GM06990 (cell line): ENCODE measurements at regions not wholly inside any gene's neighbourhood (a gene's known extent, or its start where the extent isn't known, plus 50 kb on each side); places are given as distances from the start of the nearest gene placed in this dataset.

Experiments used
- DNase-seq: peaks from one replicate; pipeline ENCODE4 v3.0.0-alpha.2; 2011; ENCODE audit not compliant: insufficient read length; ENCODE audit errors: extremely low read depth
- H3K27me3 ChIP-seq: replicated peaks from 2 replicates; pipeline ENCODE4 v1.6.0; 2011; ENCODE audit warnings: low read length; ENCODE audit not compliant: control insufficient read depth, insufficient read depth
- H3K36me3 ChIP-seq: 2 replicates; pipeline ENCODE4 v1.5.1; 2011; ENCODE audit warnings: low read length; ENCODE audit not compliant: control insufficient read depth, insufficient read depth
- H3K4me3 ChIP-seq: replicated peaks from 2 replicates; pipeline ENCODE4 v1.5.1; 2011; ENCODE audit warnings: low read depth, mild to moderate bottlenecking, control low read depth, low read length
- TF ChIP-seq, protein P1 (sequence below): IDR thresholded peaks from 2 replicates; pipeline ENCODE4 v1.5.1; 2011; ENCODE audit warnings: low read length, control low read depth, mild to moderate bottlenecking, inconsistent platforms; ENCODE audit not compliant: insufficient read depth, poor library complexity, severe bottlenecking

DNA sequence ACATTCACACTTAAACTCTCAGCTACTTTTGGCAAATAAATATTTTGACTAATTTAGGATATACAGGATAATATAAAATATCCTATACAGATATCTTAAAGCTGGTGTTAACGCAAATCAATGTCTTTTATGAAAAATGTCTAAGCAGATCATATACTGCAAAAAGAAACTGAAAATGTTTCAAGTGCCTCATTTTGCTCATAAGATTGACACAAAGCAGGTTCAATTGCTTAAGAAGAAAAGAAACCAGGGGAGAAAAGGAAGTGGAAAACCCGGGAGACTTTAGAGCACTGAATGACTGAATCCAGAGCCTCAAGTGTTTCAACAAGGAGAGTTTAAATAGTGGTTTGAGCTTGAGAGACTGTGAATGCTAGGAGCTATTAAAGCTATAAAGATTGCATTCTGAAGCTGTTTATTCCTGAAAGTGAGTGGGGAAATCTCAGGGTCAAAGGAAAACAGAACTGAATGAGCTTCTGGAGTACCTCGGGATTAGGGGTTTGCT lies 1943.0 kb downstream of the MRPL39 start:
- H3K4me3 ChIP-seq, result no peak overlapping the region
- H3K27me3 ChIP-seq, result no peaks in the 10 kb centered on the region
- TF ChIP-seq, protein P1, sequence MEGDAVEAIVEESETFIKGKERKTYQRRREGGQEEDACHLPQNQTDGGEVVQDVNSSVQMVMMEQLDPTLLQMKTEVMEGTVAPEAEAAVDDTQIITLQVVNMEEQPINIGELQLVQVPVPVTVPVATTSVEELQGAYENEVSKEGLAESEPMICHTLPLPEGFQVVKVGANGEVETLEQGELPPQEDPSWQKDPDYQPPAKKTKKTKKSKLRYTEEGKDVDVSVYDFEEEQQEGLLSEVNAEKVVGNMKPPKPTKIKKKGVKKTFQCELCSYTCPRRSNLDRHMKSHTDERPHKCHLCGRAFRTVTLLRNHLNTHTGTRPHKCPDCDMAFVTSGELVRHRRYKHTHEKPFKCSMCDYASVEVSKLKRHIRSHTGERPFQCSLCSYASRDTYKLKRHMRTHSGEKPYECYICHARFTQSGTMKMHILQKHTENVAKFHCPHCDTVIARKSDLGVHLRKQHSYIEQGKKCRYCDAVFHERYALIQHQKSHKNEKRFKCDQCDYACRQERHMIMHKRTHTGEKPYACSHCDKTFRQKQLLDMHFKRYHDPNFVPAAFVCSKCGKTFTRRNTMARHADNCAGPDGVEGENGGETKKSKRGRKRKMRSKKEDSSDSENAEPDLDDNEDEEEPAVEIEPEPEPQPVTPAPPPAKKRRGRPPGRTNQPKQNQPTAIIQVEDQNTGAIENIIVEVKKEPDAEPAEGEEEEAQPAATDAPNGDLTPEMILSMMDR, result no peak
- DNase-seq, result no peak
- H3K36me3 ChIP-seq, result no peaks in the 10 kb centered on the region

DNA sequence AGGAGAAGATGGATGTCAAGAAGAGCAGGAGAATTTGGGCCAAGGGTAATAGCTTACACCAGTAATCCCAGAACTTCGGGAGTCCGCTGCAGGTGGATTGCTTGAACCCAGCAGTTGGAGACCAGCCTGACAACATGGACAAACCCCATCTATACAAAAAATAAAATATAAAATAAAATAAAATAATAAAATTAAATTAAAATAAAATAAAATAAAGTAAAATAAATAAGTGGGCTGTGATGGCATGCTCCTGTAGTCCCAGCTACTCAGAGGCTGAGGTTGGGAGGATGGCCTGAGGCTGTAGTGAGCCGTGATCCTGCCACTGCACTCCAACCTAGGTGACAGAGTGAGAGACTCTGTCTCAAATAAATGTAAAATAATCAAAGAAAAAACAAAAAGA lies 1946.7 kb downstream of the MRPL39 start:
- no peak for DNase-seq
- TF ChIP-seq, protein P1, result no peak
- no peaks in the 10 kb centered on the region for H3K36me3 ChIP-seq

DNA sequence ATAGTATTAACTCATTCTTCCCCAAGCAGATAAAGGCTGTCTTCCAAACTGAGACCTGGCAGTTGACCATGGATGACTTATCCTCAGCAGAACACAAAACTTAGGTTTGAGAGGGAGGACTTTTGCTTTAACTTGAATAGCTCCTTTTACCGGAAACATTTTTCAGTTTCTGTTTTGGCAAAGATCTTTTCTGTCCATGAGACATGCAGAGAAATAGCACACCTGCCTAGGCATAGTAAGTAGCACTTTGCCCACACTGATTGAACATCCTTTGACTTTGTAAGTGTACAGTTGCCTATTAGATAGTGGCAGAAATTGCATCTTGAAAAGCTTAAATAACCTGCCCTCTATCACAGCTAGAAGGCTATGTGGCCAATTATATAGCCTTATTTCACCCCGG lies 1962.5 kb downstream of the MRPL39 start:
- Histone ChIP-seq H3K27me3 (no peaks in the 10 kb centered on the region), H3K4me3 (no peak overlapping the region), H3K36me3 (no peaks in the 10 kb centered on the region)
- TF ChIP-seq, protein P1, result no peak
- DNase-seq, result no peak

More for the DNA sequence above, 1946.7 kb downstream of the MRPL39 start:
- H3K27me3 ChIP-seq, result no peaks in the 10 kb centered on the region
- no peak overlapping the region for H3K4me3 ChIP-seq

DNA sequence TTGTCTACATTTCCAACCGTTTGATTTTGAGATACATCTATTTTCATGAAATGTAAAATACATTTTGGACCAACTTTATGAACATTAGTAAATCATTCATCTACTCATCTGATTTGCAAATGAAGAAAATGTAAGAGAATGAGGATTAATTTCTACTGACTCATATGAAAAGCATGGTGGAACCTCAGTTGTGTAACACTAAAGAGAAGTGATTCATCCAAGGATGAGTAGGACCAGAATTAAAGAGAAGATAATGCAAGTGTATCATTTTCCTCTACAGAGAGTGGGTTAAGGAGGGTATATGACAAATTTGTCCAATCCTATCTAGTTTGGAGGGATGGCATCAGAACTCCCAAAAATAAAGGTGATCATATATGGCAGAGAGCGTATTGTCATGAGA lies 1967.6 kb downstream of the MRPL39 start:
- TF ChIP-seq, protein P1, result no peak

DNA sequence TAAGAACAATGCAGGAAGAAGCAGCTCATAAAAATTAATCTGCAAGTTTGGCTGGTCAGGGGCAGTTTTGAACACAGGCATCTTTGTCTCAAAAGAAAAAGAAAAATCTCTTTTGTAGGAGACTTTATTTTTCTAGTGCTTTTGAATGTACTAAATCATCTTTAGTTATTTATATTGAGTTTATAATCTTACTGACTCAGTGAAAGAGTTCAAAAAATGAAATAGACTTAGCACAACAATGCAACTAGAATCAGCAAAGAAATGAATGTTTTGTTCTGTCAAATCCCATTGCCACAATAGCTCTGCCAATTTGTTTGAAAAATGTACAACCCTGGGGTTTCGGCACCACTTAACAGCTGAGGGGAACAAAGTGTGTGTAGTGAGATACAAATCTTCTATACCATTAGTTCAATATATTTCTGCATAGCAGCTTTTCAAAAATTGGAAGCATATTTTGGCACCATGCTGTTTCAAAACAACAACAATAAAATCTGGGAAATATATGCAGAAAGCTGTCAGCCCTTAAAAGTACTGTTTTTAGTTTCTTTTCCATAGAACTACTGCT lies 1969.1 kb downstream of the MRPL39 start:
- H3K36me3 ChIP-seq, result no peaks in the 10 kb centered on the region
- no peak for DNase-seq
- H3K27me3 ChIP-seq, result no peaks in the 10 kb centered on the region
- no peak overlapping the region for H3K4me3 ChIP-seq
- TF ChIP-seq, protein P1, result no peak

More for the DNA sequence above, 1967.6 kb downstream of the MRPL39 start:
- DNase-seq, result no peak
- Histone ChIP-seq H3K36me3 (no peaks in the 10 kb centered on the region), H3K4me3 (no peak overlapping the region), H3K27me3 (no peaks in the 10 kb centered on the region)
